Activated CD8-positive, alpha-beta T cell treated with anti-CD3 and anti-CD28 coated beads, Interleukin-2, amount 10 ng/mL, durations not matched to agents 7 days and 5 days (primary cell): ENCODE measurements at regions not wholly inside any gene's neighbourhood (a gene's known extent, or its start where the extent isn't known, plus 50 kb on each side); places are given as distances from the start of the nearest gene placed in this dataset.
"Not testable (repeated sequence)": the region's sequence is repeated elsewhere in the genome, so short reads cannot be mapped to it uniquely, and the experiment has no call there.

ENCODE experiments used
- ATAC-seq: fragments of 150-1000 bp; cut with Tn5 transposase; one replicate; pipeline ENCODE4 v1.10.0; 2021; ENCODE audit warnings: moderate library complexity
- CTCF ChIA-PET: fragments of 350-600 bp; sonication (Branson Sonifier 250); formaldehyde crosslinking; loops from one replicate; lab custom pipeline; 2021; ENCODE audit warnings: antibody characterized with exemption; lab: Charles Lee
- POLR2A ChIA-PET: fragments of 350-600 bp; sonication (Branson Sonifier 250); formaldehyde crosslinking; loops from one replicate; lab custom pipeline; 2021; ENCODE audit warnings: antibody characterized with exemption; lab: Charles Lee
- DNase-seq: peaks from one replicate; pipeline ENCODE4 v3.0.0-alpha.2; 2020
- H3K27ac Mint-ChIP-seq: one replicate; pipeline ENCODE4 v1.8.0; 2021; ENCODE audit warnings: mild to moderate bottlenecking, mixed read lengths
- H3K27me3 Mint-ChIP-seq: one replicate; pipeline ENCODE4 v1.8.0; 2021; ENCODE audit warnings: low read depth, mixed read lengths
- H3K36me3 Mint-ChIP-seq: one replicate; pipeline ENCODE4 v1.8.0; 2021; ENCODE audit warnings: low read depth, mixed read lengths
- H3K4me1 Mint-ChIP-seq: one replicate; pipeline ENCODE4 v1.8.0; 2021; ENCODE audit warnings: low read depth, mixed read lengths
- H3K4me3 Mint-ChIP-seq: one replicate; pipeline ENCODE4 v1.8.0; 2021; ENCODE audit warnings: mild to moderate bottlenecking, mixed read lengths
- H3K9me3 Mint-ChIP-seq: one replicate; pipeline ENCODE4 v1.8.0; 2022; ENCODE audit warnings: mixed read lengths; ENCODE audit not compliant: insufficient read depth

DNA sequence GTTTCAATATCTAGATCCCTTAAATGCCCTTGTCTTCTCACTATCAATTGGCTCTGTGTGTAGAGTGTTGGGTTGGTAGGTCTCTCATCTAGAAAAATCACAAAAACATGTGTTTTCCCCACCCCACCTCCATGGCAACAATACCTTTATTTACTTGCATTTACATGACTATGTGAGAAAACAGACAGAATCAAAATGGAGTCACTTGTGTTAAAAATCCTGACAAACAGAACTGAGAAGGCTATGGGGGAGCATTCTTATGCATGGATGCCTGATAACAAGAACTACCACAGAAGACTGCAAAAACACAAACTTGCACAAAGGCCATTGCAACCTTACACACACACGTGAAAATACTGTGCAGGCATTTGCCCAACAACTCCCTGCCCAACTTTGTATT is 1352.9 kb upstream of the CDH9 start:
- no peaks in the 10 kb centered on the region for H3K36me3 Mint-ChIP-seq

DNA sequence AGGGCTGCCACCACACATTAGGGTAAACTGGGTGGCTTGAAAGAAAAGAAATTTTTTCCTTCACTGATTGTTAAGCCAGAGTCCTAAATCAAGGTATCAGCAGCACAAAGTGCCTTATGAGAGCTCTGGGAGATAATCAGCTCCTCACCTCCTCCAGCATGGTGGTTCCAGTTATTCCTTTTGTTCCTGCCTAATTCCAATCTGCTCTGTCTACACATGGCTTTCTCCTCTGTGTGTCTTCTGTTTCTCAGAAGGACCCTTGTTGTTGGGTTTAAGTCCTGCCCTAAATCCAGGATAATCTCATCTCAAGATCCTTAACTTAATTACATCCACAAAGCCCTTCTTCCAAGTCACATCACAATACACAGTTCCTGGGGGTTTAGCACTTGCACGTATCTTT is 1352.0 kb upstream of the CDH9 start:
- CTCF ChIA-PET: no interaction called here
- Mint-ChIP-seq H3K36me3 (no peaks in the 10 kb centered on the region), H3K27ac (no peak overlapping the region), H3K9me3 (peaks cover 15% of the 10 kb centered on the region), H3K27me3 (no peaks in the 10 kb centered on the region), H3K4me1 (no peaks in the 10 kb centered on the region), H3K4me3 (no peak overlapping the region)
- ATAC-seq (no peak), DNase-seq (no peak)
- POLR2A ChIA-PET: no interaction called here

More for the DNA sequence above, 1352.9 kb upstream of the CDH9 start:
- ChIA-PET POLR2A (no interaction called here), CTCF (no interaction called here)
- Mint-ChIP-seq H3K9me3 (peaks cover 15% of the 10 kb centered on the region), H3K27me3 (no peaks in the 10 kb centered on the region), H3K4me3 (no peak overlapping the region), H3K4me1 (no peaks in the 10 kb centered on the region), H3K27ac (no peak overlapping the region)
- ATAC-seq: no peak
- no peak for DNase-seq

DNA sequence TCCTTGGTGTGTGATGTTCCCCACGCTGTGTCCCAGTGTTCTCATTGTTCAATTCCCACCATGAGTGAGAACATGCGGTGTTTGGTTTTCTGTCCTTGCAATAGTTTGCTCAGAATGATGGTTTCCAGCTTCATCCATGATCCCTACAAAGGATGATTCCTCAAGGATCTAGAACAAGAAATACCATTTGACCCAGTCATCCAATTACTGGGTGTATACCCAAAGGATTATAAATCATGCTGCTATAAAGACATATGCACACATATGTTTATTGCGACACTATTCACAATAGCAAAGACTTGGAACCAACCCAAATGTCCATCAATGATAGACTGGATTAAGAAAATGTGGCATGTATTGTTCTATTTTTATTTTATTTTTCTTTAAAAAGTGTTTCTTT is 1351.3 kb upstream of the CDH9 start:
- not testable (repeated sequence) for H3K36me3 Mint-ChIP-seq
- H3K9me3 Mint-ChIP-seq: peaks cover 11% of the 10 kb centered on the region

DNA sequence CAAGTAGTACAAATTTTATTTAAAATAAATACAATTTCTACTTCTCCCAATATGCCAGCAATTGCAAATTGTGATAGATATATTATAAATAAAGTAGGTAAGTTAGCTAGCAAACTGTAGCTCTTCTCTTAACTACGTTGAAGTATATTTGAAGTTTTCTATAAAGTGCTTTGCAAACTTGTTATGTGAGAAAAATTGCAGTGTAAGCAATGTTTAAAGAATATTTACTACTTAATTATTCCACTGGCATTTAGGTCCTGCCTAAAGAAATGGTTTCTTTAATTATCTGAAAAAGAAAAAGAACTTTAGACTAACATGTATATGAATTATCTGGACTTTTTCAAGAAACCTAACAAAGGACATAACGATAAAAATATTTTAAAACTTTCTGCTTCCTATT is 1350.0 kb upstream of the CDH9 start:
- no peak overlapping the region for H3K27ac Mint-ChIP-seq

More for the DNA sequence above, 1351.3 kb upstream of the CDH9 start:
- DNase-seq, H3K4me1 Mint-ChIP-seq, ATAC-seq, H3K27me3 Mint-ChIP-seq, POLR2A ChIA-PET, CTCF ChIA-PET, H3K4me3 Mint-ChIP-seq, H3K27ac Mint-ChIP-seq: not testable (repeated sequence)

DNA sequence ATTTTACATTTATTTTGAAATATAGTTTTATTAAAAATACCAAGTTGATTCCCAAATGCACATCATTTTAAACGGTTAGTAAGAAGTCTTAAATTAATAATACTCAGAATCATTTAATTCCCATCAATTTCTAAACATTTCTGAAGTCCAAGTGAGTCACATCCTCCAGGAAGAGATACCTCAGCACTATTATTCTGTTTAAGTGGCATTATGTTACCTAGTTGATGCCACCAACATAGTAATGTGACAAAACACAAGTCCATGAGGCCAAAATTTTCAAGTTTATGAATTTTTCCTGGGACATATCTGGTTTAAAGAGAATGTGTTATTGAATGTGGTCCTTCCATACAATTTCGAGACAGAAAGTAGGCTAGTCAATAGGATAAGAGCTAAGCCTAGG is 1348.3 kb upstream of the CDH9 start:
- DNase-seq: no peak
- ATAC-seq: no peak
- Mint-ChIP-seq H3K36me3 (no peaks in the 10 kb centered on the region), H3K27ac (no peak overlapping the region), H3K9me3 (peaks cover 24% of the 10 kb centered on the region), H3K4me1 (no peaks in the 10 kb centered on the region), H3K4me3 (no peak overlapping the region), H3K27me3 (no peaks in the 10 kb centered on the region)
- CTCF ChIA-PET: no interaction called here
- POLR2A ChIA-PET: no interaction called here

More for the DNA sequence above, 1350.0 kb upstream of the CDH9 start:
- no peak for DNase-seq
- POLR2A ChIA-PET: no interaction called here
- H3K27me3 Mint-ChIP-seq: no peaks in the 10 kb centered on the region
- H3K4me1 Mint-ChIP-seq: no peaks in the 10 kb centered on the region
- no peaks in the 10 kb centered on the region for H3K36me3 Mint-ChIP-seq
- CTCF ChIA-PET: no interaction called here
- no peak for ATAC-seq
- peaks cover 12% of the 10 kb centered on the region for H3K9me3 Mint-ChIP-seq
- H3K4me3 Mint-ChIP-seq: no peak overlapping the region

DNA sequence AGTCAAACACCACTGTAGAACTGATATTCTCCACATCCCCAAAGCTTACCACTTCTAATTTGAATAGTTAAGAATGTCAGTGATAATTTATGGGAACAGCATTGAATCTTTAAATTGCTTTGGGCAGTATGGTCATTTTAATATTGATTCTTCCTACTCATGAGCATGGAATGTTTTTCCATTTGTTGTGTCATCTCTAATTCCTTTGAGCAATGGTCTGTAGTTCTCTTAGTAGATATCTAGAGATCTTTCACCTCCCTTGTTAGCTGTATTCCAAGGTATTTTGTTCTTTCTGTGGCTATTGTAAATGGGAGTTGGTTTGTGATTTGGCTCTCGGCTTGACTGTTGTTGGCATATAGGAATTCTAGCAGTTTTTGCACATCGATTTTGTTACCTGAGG is 1341.8 kb upstream of the CDH9 start:
- peaks cover 26% of the 10 kb centered on the region for H3K9me3 Mint-ChIP-seq
- ChIA-PET CTCF (no interaction called here), POLR2A (no interaction called here)
- H3K4me3 Mint-ChIP-seq: no peak overlapping the region
- no peaks in the 10 kb centered on the region for H3K27me3 Mint-ChIP-seq
- ATAC-seq: no peak
- no peak for DNase-seq
- H3K36me3 Mint-ChIP-seq: no peaks in the 10 kb centered on the region
- H3K27ac Mint-ChIP-seq: no peak overlapping the region
- H3K4me1 Mint-ChIP-seq: no peaks in the 10 kb centered on the region

DNA sequence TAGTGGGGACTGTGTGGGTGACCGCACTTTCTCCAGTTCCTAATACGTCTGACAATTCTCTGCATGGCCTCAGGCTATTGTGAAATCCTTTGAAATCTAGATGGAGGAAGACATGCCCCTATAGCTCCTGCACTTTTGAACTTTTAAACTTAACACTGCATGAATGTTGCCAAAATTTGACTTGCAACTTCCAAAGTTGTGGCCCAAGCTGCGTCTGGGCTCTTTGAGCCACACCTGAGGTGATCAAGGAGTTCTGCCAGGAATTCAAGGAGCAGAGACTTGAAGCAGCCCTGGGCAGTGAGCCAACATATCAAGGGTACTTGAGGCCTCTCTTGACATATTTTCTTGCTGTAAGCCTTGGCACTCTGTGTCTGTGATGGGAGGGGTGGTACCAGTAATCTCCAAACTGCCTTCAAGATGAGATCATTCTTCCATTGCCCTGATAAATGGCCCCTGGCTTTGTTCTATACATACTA is 1336.1 kb upstream of the CDH9 start:
- CTCF ChIA-PET: no interaction called here
- Mint-ChIP-seq H3K27ac (no peak overlapping the region), H3K4me1 (no peaks in the 10 kb centered on the region), H3K9me3 (no peaks in the 10 kb centered on the region), H3K27me3 (no peaks in the 10 kb centered on the region), H3K36me3 (no peaks in the 10 kb centered on the region), H3K4me3 (no peak overlapping the region)
- no peak for ATAC-seq
- POLR2A ChIA-PET: no interaction called here
- DNase-seq: no peak

DNA sequence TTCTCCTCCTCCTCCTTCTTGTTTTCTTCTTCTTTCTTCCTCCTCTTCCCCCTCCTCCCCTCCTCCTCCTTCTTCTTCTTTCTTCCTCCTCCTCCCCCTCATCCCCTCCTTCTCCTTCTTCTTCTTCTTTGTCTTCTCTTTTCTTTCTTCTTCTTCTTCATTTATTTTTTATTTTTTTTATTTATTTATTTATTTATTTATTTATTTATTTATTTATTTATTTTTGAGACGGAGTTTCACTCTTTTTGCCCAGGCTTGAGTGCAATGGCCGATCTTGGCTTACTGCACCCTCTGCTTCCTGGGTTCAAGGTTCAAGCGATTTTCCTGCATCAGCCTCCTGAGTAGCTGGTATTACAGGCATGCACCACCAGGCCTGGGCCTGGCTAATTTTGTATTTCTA is 1332.5 kb upstream of the CDH9 start:
- DNase-seq (no peak), ATAC-seq (no peak)
- H3K4me1 Mint-ChIP-seq: no peaks in the 10 kb centered on the region
- ChIA-PET CTCF (no interaction called here), POLR2A (no interaction called here)
- H3K27me3 Mint-ChIP-seq: no peaks in the 10 kb centered on the region
- H3K36me3 Mint-ChIP-seq: no peaks in the 10 kb centered on the region
- H3K4me3 Mint-ChIP-seq: no peak overlapping the region
- no peak overlapping the region for H3K27ac Mint-ChIP-seq
- H3K9me3 Mint-ChIP-seq: peaks cover 13% of the 10 kb centered on the region

DNA sequence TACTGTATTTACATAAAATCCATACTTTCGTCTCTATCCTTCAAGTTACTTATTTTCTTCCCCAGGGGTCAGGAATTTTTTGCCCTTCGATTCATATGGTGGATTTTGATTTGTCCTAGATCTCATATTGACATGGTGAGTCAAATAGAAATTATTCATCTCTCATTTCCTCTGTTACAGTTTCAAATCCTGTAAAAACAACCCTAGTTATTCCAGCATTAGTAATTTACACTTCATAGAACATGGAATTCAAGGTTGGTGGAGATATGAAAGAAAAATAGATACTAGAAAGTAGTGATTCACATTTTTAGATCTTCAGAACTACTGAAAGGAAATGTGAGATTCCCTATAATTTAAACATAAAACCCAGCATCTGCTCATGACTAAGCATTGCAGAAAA is 1331.0 kb upstream of the CDH9 start:
- no peaks in the 10 kb centered on the region for H3K27me3 Mint-ChIP-seq
- H3K36me3 Mint-ChIP-seq: no peaks in the 10 kb centered on the region
- CTCF ChIA-PET: no interaction called here
- H3K4me1 Mint-ChIP-seq: no peaks in the 10 kb centered on the region
- peaks cover 13% of the 10 kb centered on the region for H3K9me3 Mint-ChIP-seq
- no peak overlapping the region for H3K4me3 Mint-ChIP-seq
- ATAC-seq (no peak), DNase-seq (no peak)
- H3K27ac Mint-ChIP-seq: no peak overlapping the region
- POLR2A ChIA-PET: no interaction called here

DNA sequence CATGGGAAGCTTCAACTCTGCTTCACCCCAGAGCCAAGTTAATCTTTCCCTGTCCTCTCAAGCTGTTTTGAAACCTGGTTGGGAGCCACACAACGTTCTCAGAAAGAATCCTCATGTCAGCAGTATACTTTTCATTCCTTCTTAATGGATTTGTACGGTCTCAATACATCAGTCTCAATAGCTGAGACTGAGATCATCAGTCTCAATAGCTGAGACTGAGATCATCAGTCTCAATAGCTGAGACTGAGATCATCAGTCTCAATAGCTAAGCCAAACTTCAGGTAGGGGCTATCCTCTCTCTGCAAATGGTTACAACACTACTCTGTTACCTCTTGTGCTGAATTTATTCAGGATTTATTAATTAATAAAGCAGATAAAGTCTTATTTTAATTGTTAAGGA is 1317.4 kb upstream of the CDH9 start:
- CTCF ChIA-PET: no interaction called here
- Mint-ChIP-seq H3K4me3 (no peak overlapping the region), H3K27me3 (no peaks in the 10 kb centered on the region), H3K4me1 (no peaks in the 10 kb centered on the region), H3K36me3 (no peaks in the 10 kb centered on the region), H3K27ac (no peak overlapping the region), H3K9me3 (peaks cover 12% of the 10 kb centered on the region)
- POLR2A ChIA-PET: no interaction called here
- no peak for DNase-seq
- ATAC-seq: no peak

DNA sequence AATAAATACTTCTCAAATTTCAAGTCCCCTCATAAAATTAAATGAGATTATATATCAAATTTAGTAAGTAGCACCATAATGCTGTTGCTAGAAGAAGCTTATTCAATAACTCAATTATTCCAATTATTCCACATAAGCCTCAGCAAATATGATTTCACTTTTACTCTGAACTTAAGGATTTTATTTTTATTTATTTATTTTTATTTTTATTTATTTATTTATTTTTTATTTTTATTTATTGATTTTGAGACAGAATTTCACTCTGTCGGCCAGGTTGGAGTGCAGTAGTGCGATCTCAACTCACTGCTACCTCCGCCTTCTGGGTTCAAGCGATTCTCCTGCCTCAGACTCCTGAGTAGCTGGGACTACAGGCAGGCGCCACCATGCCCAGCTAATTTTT is 1308.3 kb upstream of the CDH9 start:
- Mint-ChIP-seq H3K9me3 (peaks cover 19% of the 10 kb centered on the region), H3K27ac (no peak overlapping the region), H3K4me3 (no peak overlapping the region), H3K36me3 (no peaks in the 10 kb centered on the region), H3K27me3 (no peaks in the 10 kb centered on the region), H3K4me1 (no peaks in the 10 kb centered on the region)
- no peak for DNase-seq
- POLR2A ChIA-PET: no interaction called here
- no peak for ATAC-seq
- CTCF ChIA-PET: no interaction called here

DNA sequence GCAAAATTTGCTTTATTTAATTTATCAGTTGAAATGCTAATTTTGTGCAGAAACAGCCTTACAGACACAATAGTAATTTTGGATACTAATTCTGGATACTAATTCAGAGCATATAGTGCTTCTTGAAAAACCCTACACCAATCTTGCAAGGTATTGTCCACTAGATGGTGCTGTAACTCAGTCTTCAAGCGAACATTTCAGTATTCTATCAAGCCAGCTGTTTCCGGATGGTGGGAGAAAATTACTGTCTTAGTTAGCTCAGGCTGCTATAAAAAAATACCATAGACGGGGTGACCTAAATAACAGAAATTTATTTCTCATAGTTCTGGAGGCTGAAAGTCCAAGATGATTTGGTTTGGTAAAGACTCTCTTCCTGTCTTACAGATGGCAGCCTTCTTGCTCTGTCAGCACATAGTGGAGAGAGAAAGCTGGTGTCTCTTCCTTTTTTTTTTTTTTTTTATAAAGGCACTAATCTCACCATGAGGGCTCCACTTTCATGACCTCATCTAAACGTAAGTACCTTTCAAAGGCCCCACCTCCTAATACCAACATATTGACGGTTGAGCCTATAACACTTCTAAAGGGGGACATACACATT is 1306.5 kb upstream of the CDH9 start:
- no peaks in the 10 kb centered on the region for H3K4me1 Mint-ChIP-seq

DNA sequence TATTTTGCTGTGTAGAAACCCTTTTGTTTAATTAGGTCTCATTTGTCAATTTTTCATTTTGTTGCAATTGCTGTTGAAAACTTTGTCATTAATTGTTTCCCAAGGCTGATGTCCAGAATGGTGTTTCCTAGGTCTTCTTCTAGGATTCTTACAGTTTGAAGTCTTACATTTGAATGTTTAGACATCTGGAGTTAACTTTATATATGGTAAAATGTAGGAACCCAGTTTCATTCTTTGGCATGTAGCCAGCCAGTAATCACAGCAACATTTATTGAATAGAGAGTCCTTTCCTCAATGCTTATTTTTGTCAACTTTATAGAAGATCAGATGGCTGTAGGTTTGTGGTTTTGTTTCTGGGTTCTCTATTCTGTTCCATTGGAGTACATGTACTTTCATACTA is 1290.8 kb upstream of the CDH9 start:
- CTCF ChIA-PET: no interaction called here
- no peaks in the 10 kb centered on the region for H3K4me1 Mint-ChIP-seq
- no peak overlapping the region for H3K4me3 Mint-ChIP-seq
- no peak overlapping the region for H3K27ac Mint-ChIP-seq
- H3K27me3 Mint-ChIP-seq: no peaks in the 10 kb centered on the region
- H3K9me3 Mint-ChIP-seq: peaks cover 30% of the 10 kb centered on the region
- POLR2A ChIA-PET: no interaction called here
- ATAC-seq (no peak), DNase-seq (no peak)
- H3K36me3 Mint-ChIP-seq: no peaks in the 10 kb centered on the region

More for the DNA sequence above, 1306.5 kb upstream of the CDH9 start:
- H3K4me3 Mint-ChIP-seq: no peak overlapping the region
- no peak overlapping the region for H3K27ac Mint-ChIP-seq
- DNase-seq: no peak
- ATAC-seq: no peak
- POLR2A ChIA-PET: no interaction called here
- H3K36me3 Mint-ChIP-seq: no peaks in the 10 kb centered on the region
- no peaks in the 10 kb centered on the region for H3K27me3 Mint-ChIP-seq
- peaks cover 13% of the 10 kb centered on the region for H3K9me3 Mint-ChIP-seq
- CTCF ChIA-PET: no interaction called here
